HG03064 (cell line): ENCODE measurements at regions not wholly inside any gene's neighbourhood (a gene's known extent, or its start where the extent isn't known, plus 50 kb on each side); places are given as distances from the start of the nearest gene placed in this dataset.
"Not testable (repeated sequence)": the region's sequence is repeated elsewhere in the genome, so short reads cannot be mapped to it uniquely, and the experiment has no call there.

Experiments
- ATAC-seq: cut with Tn5 transposase; IDR thresholded peaks from one replicate; pipeline ENCODE4 v1.9.1; 2021; ENCODE audit warnings: low read depth; ENCODE audit not compliant: unreplicated experiment

- no peak for ATAC-seq
Measured at GRCh38 chrX:113212052-113212451, 371.4 kb upstream of the AMOT start.

- no peak for ATAC-seq
Measured at GRCh38 chrX:113202601-113203000, 362.0 kb upstream of the AMOT start.

- no peak for ATAC-seq
Measured at GRCh38 chrX:113195949-113196348, 355.3 kb upstream of the AMOT start.

- ATAC-seq = no peak
Measured at GRCh38 chrX:113192418-113192817, 351.8 kb upstream of the AMOT start.

GRCh38 chrX:113157496-113157895 lies 316.9 kb upstream of the AMOT start:
- no peak for ATAC-seq

GRCh38 chrX:113154315-113154714 lies 313.7 kb upstream of the AMOT start:
- ATAC-seq = not testable (repeated sequence)

GRCh38 chrX:113136836-113137235 lies 296.2 kb upstream of the AMOT start:
- no peak for ATAC-seq

GRCh38 chrX:113133316-113133715 lies 292.7 kb upstream of the AMOT start:
- no peak for ATAC-seq

GRCh38 chrX:113124693-113125092 lies 284.1 kb upstream of the AMOT start:
- no peak for ATAC-seq

- ATAC-seq = no peak
Measured at GRCh38 chrX:113075521-113075920, 234.9 kb upstream of the AMOT start.

- ATAC-seq = no peak
Measured at GRCh38 chrX:113059714-113060113, 219.1 kb upstream of the AMOT start.

GRCh38 chrX:113058634-113059033 lies 218.0 kb upstream of the AMOT start:
- no peak for ATAC-seq

GRCh38 chrX:113048896-113049295 lies 208.3 kb upstream of the AMOT start:
- no peak for ATAC-seq

GRCh38 chrX:113048480-113048879 lies 207.8 kb upstream of the AMOT start:
- ATAC-seq = no peak

- ATAC-seq = no peak
Measured at GRCh38 chrX:113033966-113034680, 193.5 kb upstream of the AMOT start.

- no peak for ATAC-seq
Measured at GRCh38 chrX:113019958-113020357, 179.3 kb upstream of the AMOT start.

GRCh38 chrX:113009837-113010236 lies 169.2 kb upstream of the AMOT start:
- ATAC-seq = no peak

GRCh38 chrX:113009029-113009428 lies 168.4 kb upstream of the AMOT start:
- no peak for ATAC-seq

GRCh38 chrX:113001836-113002235 lies 161.2 kb upstream of the AMOT start:
- ATAC-seq = no peak

- no peak for ATAC-seq
Measured at GRCh38 chrX:112997991-112998390, 157.4 kb upstream of the AMOT start.

- ATAC-seq = no peak
Measured at GRCh38 chrX:112991801-112992200, 151.2 kb upstream of the AMOT start.

- ATAC-seq = no peak
Measured at GRCh38 chrX:112979879-112980278, 139.2 kb upstream of the AMOT start.
